Inflammatory macrophage treated with lipopolysaccharide for 1 hour (primary cell): ENCODE measurements at regions not wholly inside any gene's neighbourhood (a gene's known extent, or its start where the extent isn't known, plus 50 kb on each side); places are given as distances from the start of the nearest gene placed in this dataset.
"Not testable (repeated sequence)": the region's sequence is repeated elsewhere in the genome, so short reads cannot be mapped to it uniquely, and the experiment has no call there.

Source experiments
- DNase-seq, 2 donors: peaks; one replicate each; pipeline ENCODE4 v3.0.0-alpha.2; 2020 to 2022

DNA sequence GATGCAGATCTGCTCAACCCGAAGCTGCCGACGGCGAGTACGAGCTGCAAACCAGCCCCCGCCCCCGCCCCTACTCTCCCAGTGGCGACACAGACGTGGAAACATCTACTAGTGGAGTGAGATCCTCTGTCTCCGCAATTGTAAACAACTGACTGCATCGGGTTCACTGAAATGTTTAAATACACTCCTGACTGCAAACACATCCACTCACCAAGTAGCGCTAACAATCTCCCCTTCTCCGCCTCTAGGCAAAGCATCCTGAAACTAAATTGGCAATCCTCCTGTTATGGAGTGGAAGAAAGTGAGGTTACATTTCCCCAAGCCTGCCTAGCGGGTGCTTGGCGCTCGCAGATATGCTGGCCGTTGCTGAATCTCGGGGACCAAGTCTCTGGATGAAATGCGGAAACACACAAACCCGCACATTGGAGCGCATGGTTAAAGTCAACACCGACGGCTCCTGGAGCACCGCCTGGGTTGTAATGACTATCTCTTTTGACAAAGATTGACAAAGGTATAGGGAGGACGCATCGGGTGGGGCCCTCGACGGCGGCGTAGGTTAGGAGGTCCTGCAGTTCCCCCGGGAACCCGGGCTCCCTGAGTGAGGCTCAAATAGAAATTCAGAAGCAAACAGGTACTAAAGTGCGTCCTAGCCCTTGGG, 117.0 kb upstream of the TEX13C start:
- no peak for DNase-seq

DNA sequence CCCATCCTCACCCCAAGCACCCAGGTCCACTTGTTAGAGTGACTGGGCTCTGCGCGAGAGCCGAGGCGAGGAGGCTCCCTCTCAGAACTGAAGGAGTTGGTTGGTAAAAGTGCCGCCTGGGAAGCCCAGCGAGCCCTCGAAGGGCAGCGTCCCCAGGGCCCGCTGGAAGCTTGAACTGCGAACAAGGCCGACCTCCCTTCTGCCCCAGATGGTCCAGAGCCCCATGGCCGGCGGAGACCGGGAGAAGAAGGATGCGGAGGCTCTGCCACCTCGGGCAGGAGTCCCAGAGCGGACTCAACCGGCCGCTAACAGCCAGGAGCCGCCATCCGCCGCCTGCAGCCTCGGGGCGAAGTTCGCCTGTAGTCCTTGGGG, 116.3 kb upstream of the TEX13C start:
- no peak for DNase-seq

DNA sequence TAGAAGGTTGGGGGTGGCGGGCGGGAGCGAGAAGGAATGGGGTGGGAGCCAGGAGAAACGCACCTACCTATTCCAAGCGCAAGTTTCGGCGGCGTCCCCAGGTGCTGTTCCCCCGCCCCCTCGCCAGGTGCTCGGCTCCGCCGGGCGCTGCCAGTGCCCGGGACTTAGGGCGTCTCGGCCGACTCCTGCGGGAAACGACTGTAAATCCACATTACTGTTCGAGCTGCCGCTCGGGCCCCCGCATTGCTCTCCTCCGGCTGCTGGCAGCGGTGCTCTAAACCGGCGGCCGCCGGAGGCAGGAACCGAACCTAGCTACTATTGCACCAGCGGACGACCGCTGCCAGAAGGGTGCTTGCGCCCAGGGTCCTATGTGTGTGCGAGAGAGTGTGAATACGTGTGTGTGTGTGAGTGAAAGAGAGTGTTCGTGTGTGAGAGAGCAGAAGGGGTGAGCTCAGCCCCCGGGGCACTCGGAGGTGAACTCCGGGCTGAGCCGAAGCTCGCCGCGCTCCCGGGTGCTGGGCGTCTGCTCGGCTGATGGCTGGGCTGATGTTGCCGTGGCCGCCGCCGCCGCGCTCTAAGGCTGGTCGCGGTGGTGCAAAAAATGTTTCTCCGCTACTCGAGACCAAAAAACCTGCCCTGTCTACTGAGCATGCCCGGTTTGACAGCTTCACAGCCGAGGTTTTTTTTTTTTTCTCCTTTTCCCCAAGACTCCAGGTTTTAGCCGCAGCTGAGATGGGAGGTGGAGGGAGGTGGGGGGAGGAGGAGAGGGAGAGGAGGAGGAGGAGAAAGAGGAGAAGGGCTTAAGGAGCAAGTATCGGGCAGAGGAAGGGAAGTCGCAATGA, 115.7 kb upstream of the TEX13C start:
- DNase-seq: no peak

DNA sequence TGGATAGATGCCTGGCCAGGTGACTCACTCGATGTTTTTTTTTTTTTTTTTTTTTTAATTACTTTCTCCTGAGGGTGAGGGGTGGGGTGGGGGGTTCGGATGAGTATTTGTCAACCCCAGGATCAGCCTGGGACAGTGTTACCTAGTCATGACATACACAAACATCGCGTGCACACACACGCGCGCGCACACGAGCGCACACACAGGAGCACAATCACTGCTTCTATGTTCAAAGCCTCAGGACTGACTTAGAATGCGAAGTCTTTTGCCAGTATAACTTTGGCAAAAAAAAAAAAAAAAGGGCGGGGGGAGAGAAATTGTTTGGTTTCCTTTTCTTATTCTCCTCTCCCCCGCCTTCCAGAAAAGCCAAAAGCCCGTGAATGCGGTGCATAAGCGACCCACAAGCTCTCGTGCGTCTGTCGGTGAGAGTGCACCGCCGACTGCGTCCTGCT, 115.0 kb upstream of the TEX13C start:
- DNase-seq: no peak

GRCh38 chrX:125205133-125205917, 114.3 kb upstream of the TEX13C start:
- DNase-seq: no peak

DNA sequence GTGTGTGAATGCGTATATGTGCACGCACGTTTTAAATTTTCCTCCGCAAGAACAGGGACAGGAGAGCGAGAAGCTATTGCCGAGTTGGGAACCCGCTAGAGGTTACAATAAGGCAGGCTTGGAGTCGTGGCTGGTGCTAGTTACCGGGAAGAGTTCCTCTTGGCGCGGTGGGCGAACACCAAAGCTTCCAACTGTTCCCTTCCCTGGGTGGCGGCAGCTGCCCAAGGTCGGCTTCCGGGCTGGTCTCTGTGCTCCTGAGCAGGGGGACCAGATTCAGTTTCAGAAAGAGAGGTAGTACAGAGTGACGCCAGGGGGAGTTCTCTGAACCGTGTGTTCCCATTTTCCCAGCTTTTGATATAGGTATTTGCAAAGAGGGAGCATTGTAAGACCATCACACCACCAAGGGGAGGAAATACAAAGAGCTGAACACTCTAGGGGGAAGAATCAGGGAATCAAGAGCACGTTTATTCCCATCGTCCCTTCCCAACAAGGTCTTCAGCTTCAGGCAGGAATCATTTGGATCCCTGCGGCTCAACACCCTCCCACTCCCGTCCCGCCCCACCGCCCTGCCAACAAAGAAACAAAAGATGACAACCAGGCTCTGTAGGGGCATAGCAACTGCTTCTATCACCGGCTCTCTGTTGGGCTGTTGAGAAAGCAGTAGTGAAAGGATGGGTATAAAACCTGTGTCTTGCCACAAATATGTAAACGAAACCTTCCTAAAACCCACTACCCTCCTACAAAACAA, 113.6 kb upstream of the TEX13C start:
- DNase-seq: no peak

- no peak for DNase-seq
Observed at GRCh38 chrX:125210146-125210545, 109.5 kb upstream of the TEX13C start.

GRCh38 chrX:125219852-125220251, 99.8 kb upstream of the TEX13C start:
- no peak for DNase-seq

DNA sequence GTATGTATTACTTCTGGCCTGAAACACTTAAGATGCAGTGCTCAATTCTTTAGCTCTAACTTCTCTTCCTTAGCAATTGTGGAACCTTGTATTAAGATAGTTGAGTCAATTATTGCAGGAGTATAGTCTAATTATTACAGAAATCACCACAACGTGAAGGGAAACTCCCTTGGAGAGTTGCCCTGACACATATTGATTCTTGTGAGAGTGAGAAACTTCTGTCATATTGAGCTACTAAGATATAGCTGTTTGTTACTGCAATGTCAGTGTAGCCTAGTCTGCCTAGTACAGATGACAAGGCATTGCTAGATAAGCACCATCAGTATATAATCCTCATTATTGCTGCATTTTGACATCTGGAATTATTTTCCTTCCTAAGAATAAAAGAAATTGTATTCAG, 82.7 kb upstream of the TEX13C start:
- no peak for DNase-seq

- DNase-seq: no peak
Observed at GRCh38 chrX:125248931-125249330, 70.7 kb upstream of the TEX13C start.

DNA sequence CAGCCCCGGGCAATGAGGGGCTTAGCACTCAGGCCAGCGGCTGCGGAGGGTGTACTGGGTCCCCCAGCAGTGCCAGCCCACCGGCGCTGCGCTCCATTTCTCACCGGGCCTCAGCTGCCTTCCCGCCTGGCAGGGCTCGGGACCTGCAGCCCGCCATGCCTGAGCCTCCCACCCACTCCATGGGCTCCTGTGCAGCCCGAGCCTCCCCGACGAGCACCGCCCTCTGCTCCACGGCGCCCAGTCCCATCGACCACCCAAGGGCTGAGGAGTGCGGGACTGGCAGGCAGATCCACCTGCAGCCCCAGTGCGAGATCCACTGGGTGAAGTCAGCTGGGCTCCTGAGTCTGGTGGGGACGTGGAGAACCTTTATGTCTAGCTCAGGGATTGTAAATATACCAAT, 63.9 kb upstream of the TEX13C start:
- not testable (repeated sequence) for DNase-seq

GRCh38 chrX:125262836-125263235, 56.8 kb upstream of the TEX13C start:
- DNase-seq: no peak

- DNase-seq: no peak
Observed at GRCh38 chrX:125266153-125266660, 53.5 kb upstream of the TEX13C start.
